ENCODE measurements at regions not wholly inside any gene's neighbourhood (a gene's known extent, or its start where the extent isn't known, plus 50 kb on each side); places are given as distances from the start of the nearest gene placed in this dataset.

- in situ Hi-C loops (cut with MboI; ENCODE audit: low sequenced_read_pairs) = no loop called here
Observed at GRCh38 chr18:22108674-22109073, 60.7 kb upstream of the GATA6 start.

GRCh38 chr18:22109535-22109934, 59.9 kb upstream of the GATA6 start:
- in situ Hi-C loops (cut with MboI; ENCODE audit: low sequenced_read_pairs) = no loop called here

- in situ Hi-C loops (cut with MboI; ENCODE audit: low sequenced_read_pairs) = no loop called here
Observed at GRCh38 chr18:22110461-22110924, 58.9 kb upstream of the GATA6 start.

- in situ Hi-C loops (cut with MboI; ENCODE audit: low sequenced_read_pairs) = no loop called here
Observed at GRCh38 chr18:22112215-22112614, 57.2 kb upstream of the GATA6 start.

GRCh38 chr18:22113144-22113844, 56.1 kb upstream of the GATA6 start:
- in situ Hi-C loops (cut with MboI; ENCODE audit: low sequenced_read_pairs) = no loop called here

- in situ Hi-C loops (cut with MboI; ENCODE audit: low sequenced_read_pairs) = no loop called here
Observed at GRCh38 chr18:22114526-22115321, 54.7 kb upstream of the GATA6 start.

GRCh38 chr18:22115573-22115972, 53.8 kb upstream of the GATA6 start:
- in situ Hi-C loops (cut with MboI; ENCODE audit: low sequenced_read_pairs) = no loop called here

Measured in HL-60/S4 (cell line).